B cell (primary cell): ENCODE measurements at regions not wholly inside any gene's neighbourhood (a gene's known extent, or its start where the extent isn't known, plus 50 kb on each side); places are given as distances from the start of the nearest gene placed in this dataset.

Experiments used
- CTCF ChIP-seq: fragments of 200-600 bp; IDR thresholded peaks from one replicate; pipeline ENCODE4 v1.8.0; 2022; ENCODE audit warnings: antibody characterized with exemption, mild to moderate bottlenecking
- EZH2 ChIP-seq: IDR thresholded peaks from 2 replicates; pipeline ENCODE4 v1.6.1; 2012; ENCODE audit warnings: borderline replicate concordance, low read depth, mild to moderate bottlenecking, moderate library complexity, low read length; ENCODE audit not compliant: insufficient read depth, poor library complexity, severe bottlenecking

GRCh38 chr10:6783471-6783870 is 203.4 kb upstream of the PRKCQ start:
- no peak for TF ChIP-seq EZH2
- TF ChIP-seq CTCF, result no peak
